LNCAP (cell line): ENCODE measurements at regions not wholly inside any gene's neighbourhood (a gene's known extent, or its start where the extent isn't known, plus 50 kb on each side); places are given as distances from the start of the nearest gene placed in this dataset.

ENCODE experiments used
- TF ChIP-seq, protein P1 (sequence below): fragments of 450-650 bp; IDR thresholded peaks from 2 replicates; pipeline ENCODE4 v1.5.1; 2017; ENCODE audit warnings: mild to moderate bottlenecking

DNA sequence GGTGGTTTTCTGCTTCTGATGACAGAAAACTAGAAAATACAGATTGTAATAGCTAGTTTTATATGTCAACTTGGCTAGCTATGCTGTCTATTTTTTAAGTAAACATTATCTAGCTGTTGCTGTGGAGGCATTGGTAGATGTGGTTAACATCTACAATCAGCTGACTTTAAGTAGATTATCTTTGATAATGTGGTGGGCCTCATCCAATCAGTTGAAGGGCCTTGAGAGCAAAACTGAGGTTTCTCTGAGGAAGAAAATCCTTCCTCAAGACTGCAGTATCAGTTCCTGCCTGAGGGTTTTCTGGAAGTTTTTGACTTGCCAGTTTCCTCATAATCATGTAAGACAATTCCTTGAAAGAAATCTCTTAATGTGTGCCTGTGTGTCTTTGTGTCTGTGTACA is 75.9 kb upstream of the SPHKAP start:
- TF ChIP-seq, protein P1, sequence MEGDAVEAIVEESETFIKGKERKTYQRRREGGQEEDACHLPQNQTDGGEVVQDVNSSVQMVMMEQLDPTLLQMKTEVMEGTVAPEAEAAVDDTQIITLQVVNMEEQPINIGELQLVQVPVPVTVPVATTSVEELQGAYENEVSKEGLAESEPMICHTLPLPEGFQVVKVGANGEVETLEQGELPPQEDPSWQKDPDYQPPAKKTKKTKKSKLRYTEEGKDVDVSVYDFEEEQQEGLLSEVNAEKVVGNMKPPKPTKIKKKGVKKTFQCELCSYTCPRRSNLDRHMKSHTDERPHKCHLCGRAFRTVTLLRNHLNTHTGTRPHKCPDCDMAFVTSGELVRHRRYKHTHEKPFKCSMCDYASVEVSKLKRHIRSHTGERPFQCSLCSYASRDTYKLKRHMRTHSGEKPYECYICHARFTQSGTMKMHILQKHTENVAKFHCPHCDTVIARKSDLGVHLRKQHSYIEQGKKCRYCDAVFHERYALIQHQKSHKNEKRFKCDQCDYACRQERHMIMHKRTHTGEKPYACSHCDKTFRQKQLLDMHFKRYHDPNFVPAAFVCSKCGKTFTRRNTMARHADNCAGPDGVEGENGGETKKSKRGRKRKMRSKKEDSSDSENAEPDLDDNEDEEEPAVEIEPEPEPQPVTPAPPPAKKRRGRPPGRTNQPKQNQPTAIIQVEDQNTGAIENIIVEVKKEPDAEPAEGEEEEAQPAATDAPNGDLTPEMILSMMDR: no peak

DNA sequence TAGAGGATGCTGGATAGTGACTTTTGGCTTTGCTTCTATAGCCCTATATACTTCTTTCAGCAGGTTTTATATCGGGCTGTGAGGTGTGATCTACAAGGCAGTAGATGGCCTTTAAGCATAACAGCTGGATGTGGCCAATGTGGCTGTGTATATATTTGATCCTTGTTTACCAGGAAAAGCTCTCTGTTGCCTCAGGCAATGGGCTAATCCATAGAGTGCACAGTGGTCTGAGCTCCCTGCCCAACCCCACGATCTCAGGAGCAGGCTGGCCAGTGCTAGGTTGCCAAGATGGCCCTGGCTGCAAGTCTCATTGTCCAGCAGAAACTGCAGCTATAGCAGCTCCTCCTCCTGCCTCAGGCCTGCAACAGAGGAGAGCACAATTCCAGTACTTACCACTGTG is 72.3 kb upstream of the SPHKAP start:
- TF ChIP-seq, protein P1: no peak

DNA sequence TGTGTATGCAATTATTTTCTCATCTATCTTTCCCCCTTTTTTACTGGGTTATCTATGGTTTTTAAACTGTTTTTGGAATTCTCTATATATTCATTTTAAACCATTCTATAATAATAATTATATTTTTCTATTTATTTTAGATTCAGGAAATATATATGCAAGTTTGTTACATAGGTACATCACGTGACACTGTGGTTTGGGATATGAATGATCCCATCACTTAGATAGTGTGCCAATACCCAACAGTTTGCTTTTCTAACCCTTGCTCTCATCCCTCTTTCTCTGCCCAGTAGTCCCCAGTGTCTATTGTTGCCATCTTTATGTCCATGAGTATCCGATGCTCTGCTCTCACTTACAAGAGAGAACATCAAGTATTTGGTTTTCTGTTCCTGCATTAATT is 65.8 kb upstream of the SPHKAP start:
- TF ChIP-seq, protein P1: no peak

DNA sequence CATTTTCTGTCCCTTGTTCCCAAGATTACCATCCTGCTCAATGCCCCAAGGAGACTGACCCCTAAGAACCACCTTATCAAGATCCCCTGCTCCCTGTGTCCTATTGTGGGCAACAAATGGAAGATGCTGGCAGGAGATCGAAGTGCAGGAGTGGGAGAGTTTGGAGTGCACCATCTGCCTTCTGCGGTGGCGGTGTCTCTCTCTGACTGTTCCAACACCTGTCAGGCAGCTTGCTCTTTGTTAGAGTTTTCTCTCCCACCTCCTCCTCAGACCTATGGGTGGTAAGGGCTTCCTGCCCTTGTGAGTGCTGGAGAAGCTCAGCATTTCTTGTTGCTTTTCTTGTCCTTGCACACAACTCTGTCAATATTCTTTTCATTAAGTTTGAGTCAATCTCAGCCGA is 64.1 kb upstream of the SPHKAP start:
- TF ChIP-seq, protein P1: no peak

DNA sequence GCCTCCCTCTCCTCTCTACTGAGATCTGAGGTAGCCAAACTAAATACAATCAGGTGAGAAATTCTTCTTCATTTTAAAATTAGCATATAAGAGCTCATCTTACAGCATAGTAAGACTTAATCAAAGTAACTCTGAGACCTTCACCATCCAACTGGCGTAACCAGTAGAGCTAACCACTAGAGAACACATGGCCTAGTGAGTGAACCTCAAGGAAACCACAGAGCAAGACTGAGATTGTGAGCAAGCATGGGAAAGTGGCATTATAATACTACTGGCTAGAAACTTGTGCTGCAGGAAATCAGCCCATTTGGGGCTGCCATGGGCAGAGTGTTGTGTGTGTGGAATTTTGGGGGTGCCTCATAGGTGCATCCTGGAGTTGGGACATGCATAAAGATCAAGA is 61.1 kb upstream of the SPHKAP start:
- TF ChIP-seq, protein P1: no peak

DNA sequence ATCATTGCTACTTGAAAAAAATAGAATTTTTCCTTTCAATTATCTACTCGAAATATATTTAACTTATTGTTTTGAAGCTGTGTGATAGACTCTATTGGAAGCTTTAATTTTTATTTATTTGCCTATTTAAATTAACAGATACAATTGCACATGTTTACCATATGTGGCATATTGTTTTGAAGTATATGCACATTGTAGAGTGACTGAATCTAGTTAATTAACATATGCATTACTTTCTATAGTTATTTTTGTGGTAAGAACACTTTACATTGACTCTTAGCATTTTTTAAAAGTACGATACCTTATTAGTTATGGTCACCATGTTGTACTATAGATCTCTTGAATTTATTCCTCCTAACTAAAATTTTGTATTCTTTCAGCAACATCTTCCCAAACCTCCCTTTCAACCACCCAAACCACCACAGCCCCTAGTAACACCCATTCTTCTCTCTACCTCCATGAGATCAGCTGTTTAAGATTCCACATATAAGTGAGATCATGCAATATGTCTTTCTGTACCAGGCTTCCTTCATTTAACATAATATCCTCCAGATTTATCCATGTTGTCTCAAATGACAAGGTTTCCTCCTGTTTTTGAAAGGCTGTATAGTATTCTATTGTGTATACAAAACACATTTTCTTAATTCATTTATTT is 58.5 kb upstream of the SPHKAP start:
- TF ChIP-seq, protein P1: no peak

DNA sequence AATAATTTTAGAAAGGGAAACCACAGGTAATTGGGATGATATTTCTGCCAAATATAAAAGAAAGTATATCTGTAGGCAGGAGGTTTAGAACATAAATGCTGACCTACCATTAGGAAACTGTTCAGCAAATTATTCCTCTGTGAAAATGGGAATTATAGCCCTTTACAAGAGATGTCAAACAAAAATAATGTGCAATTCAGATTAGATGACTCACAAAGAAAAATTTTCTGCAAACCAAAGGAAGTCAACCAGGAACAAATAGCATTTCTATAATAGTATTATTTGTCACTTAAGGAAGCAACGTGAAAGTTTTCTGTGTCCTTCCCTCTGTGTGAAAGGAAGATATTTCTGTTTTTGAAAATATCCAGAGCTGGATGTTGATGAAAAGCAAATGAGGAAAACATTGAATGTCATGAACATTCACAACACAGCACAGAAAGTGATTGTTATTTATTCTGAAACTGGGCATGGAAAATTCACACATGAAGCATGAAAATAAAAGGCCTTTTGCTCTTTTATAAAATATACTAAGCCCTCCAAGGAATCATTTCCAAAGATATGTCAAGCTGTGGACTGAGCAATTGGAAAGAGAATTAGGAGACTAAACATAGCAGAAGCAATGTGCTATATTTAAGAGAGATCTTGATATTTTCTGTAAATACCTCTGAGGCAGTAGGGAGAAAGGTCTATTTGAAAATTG is 57.9 kb upstream of the SPHKAP start:
- TF ChIP-seq, protein P1: no peak
